ENCODE measurements at regions not wholly inside any gene's neighbourhood (a gene's known extent, or its start where the extent isn't known, plus 50 kb on each side); places are given as distances from the start of the nearest gene placed in this dataset.

GRCh38 chr5:89265511-89266179 is 382.7 kb upstream of the MEF2C start:
- Histone ChIP-seq H3K23ac (ENCODE audit: low read depth, low read length) (peak overlapping the region; percentile 62; the same call in 1 of the 2 replicates), H3K4me1 (ENCODE audit: control insufficient read depth, insufficient read depth, low read length) (peaks cover 2% of the 10 kb centered on the region; the same call in 1 of the 2 replicates), H2BK15ac (ENCODE audit: low read depth, low read length) (0 out of 3 replicates have a peak overlapping the region, but pooled peaks have one; percentile 33), H2BK5ac (ENCODE audit: low read depth, low read length, poor library complexity, severe bottlenecking) (no peak overlapping the region), H4K91ac (ENCODE audit: insufficient read depth, low read depth, low read length) (no peak overlapping the region), H3K4ac (ENCODE audit: low read depth, low read length) (peak overlapping the region; percentile 43; the same call in 1 of the 2 replicates), H3K79me1 (ENCODE audit: low read depth in 1 of 2, low read length in 2 of 2) (no peaks in the 10 kb centered on the region), H3K9ac (ENCODE audit: low read depth, low read length) (no peak overlapping the region), H4K20me1 (ENCODE audit: insufficient read depth, low read length) (no peaks in the 10 kb centered on the region), H4K8ac (ENCODE audit: low read depth in 2 of 2, low read length in 2 of 2) (0 out of 4 replicates have a peak overlapping the region, but pooled peaks of 1 of the 2 experiments have one; percentile 45), H3K14ac (replicated peaks; ENCODE audit: low read depth, low read length) (peak overlapping the region; percentile 69), H2AK9ac (replicated peaks; ENCODE audit: low read depth, low read length, poor library complexity) (no peak overlapping the region), H4K5ac (ENCODE audit: low read depth, low read length) (no peak overlapping the region), H2BK20ac (ENCODE audit: low read depth, low read length) (peak overlapping the region; percentile 81; the same call in 1 of the 2 replicates), H3K18ac (ENCODE audit: low read depth, low read length) (peak overlapping the region; percentile 20; the same call in 1 of the 2 replicates), H3K9me3 (ENCODE audit: control insufficient read depth, insufficient read depth, low read length) (no peaks in the 10 kb centered on the region), H3K9me1 (ENCODE audit: insufficient read depth, low read length) (no peaks in the 10 kb centered on the region), H2BK120ac (ENCODE audit: low read depth, low read length) (peak overlapping the region; percentile 79), H3K4me3 (ENCODE audit: insufficient read depth, low read depth, low read length) (no peak overlapping the region), H2AFZ (replicated peaks; ENCODE audit: low read length, poor library complexity) (no peak overlapping the region), H3K4me2 (ENCODE audit: low read depth, low read length) (no peak overlapping the region), H3K36me3 (ENCODE audit: control insufficient read depth, insufficient read depth, low read length) (no peaks in the 10 kb centered on the region), H3K56ac (ENCODE audit: extremely low read depth, insufficient read depth, low read length) (no peak overlapping the region), H2AK5ac (ENCODE audit: low read depth, low read length) (no peak overlapping the region), H3K27me3 (ENCODE audit: control insufficient read depth, insufficient read depth, low read length) (no peaks in the 10 kb centered on the region; the same call in 1 of the 2 replicates), H3K27ac (ENCODE audit: insufficient read depth, low read length) (no peak overlapping the region)
- no TSS peak for BruUV-seq (replicated peaks)
- intact Hi-C loops (cut with micrococcal nuclease) (no loop called here), dilution Hi-C loops (cut with HindIII; ENCODE audit: low sequenced_read_pairs, unreplicated experiment) (no loop called here), in situ Hi-C loops (cut with MboI; ENCODE audit: low sequenced_read_pairs) (no loop called here)
- POLR2A ChIA-PET (ENCODE audit: unreplicated experiment) = no interaction called here
- no peak for TF ChIP-seq NFE2L2 (IDR thresholded peaks at IDR 0.05; ENCODE audit: low read depth, low read length)
- TF ChIP-seq CEBPB (IDR thresholded peaks at IDR 0.05; ENCODE audit: low read depth, low read length) = no peak
- no peak for TF ChIP-seq ELK1 (IDR thresholded peaks at IDR 0.05; ENCODE audit: borderline replicate concordance, low read depth, low read length)
- TF ChIP-seq BHLHE40 (IDR thresholded peaks at IDR 0.05; ENCODE audit: low read depth, low read length) = no peak
- no peak for TF ChIP-seq MAFK (IDR thresholded peaks at IDR 0.05; ENCODE audit: low read depth, low read length)
- TF ChIP-seq, protein P1, sequence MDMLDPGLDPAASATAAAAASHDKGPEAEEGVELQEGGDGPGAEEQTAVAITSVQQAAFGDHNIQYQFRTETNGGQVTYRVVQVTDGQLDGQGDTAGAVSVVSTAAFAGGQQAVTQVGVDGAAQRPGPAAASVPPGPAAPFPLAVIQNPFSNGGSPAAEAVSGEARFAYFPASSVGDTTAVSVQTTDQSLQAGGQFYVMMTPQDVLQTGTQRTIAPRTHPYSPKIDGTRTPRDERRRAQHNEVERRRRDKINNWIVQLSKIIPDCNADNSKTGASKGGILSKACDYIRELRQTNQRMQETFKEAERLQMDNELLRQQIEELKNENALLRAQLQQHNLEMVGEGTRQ (IDR thresholded peaks at IDR 0.05; ENCODE audit: low read depth, low read length) = no peak
- TF ChIP-seq RFX5 (IDR thresholded peaks at IDR 0.05; ENCODE audit: low read depth, low read length) = no peak
- TF ChIP-seq CHD1 (IDR thresholded peaks at IDR 0.05; ENCODE audit: low read depth, low read length) = no peak
- TF ChIP-seq MXI1 (IDR thresholded peaks at IDR 0.05; ENCODE audit: borderline replicate concordance, low read depth, low read length) = no peak
- TF ChIP-seq, protein P2, sequence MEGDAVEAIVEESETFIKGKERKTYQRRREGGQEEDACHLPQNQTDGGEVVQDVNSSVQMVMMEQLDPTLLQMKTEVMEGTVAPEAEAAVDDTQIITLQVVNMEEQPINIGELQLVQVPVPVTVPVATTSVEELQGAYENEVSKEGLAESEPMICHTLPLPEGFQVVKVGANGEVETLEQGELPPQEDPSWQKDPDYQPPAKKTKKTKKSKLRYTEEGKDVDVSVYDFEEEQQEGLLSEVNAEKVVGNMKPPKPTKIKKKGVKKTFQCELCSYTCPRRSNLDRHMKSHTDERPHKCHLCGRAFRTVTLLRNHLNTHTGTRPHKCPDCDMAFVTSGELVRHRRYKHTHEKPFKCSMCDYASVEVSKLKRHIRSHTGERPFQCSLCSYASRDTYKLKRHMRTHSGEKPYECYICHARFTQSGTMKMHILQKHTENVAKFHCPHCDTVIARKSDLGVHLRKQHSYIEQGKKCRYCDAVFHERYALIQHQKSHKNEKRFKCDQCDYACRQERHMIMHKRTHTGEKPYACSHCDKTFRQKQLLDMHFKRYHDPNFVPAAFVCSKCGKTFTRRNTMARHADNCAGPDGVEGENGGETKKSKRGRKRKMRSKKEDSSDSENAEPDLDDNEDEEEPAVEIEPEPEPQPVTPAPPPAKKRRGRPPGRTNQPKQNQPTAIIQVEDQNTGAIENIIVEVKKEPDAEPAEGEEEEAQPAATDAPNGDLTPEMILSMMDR (conservative IDR thresholded peaks at IDR 0.05; ENCODE audit: low read depth, low read length) = no peak
- no peak for TF ChIP-seq POLR2A (IDR thresholded peaks at IDR 0.05; ENCODE audit: low read depth, low read length)
- TF ChIP-seq MAZ (IDR thresholded peaks at IDR 0.05; ENCODE audit: borderline replicate concordance, low read depth, low read length) = no peak
- TF ChIP-seq RAD21 (IDR thresholded peaks at IDR 0.05; ENCODE audit: low read length) = no peak
- TF ChIP-seq RCOR1 (IDR thresholded peaks at IDR 0.05; ENCODE audit: insufficient replicate concordance, low read length) = no peak
- no peak for TF ChIP-seq FOS (IDR thresholded peaks at IDR 0.05; ENCODE audit: low read depth, low read length)
- TF ChIP-seq SMC3 (IDR thresholded peaks at IDR 0.05; ENCODE audit: low read depth, low read length) = no peak
- CTCF ChIA-PET = no interaction called here
- DNase-seq (peak; percentile 89), ATAC-seq (ENCODE audit: low read depth) (peak; percentile 93)
- WGBS, 2 experiments (ENCODE audit: extremely low coverage in 2 of 2, insufficient read length in 1 of 2) = 60% methylated on average over 1 of the region's 5 CpGs; no CpG with 5 or more reads in 1 of the 2 experiments
